H1 (cell line): ENCODE measurements at regions not wholly inside any gene's neighbourhood (a gene's known extent, or its start where the extent isn't known, plus 50 kb on each side); places are given as distances from the start of the nearest gene placed in this dataset.

Source experiments
- CTCF ChIA-PET: fragments of 300-600 bp; sonication (Branson Sonifier 250); formaldehyde crosslinking; loops from one replicate; lab custom pipeline; 2021; ENCODE audit not compliant: partially characterized antibody; lab: Charles Lee
- POLR2A ChIA-PET: fragments of 300-600 bp; sonication (Branson Sonifier 250); formaldehyde crosslinking; loops from one replicate; lab custom pipeline; 2021; ENCODE audit warnings: inconsistent platforms; ENCODE audit not compliant: partially characterized antibody; lab: Charles Lee
- DNase-seq, 2 experiments: peaks; one replicate each; pipeline versions ENCODE4 v3.0.0 to v3.0.0-alpha.2; 2010 to 2022; ENCODE audit warnings: low spot score in 2 of 2, low read depth in 1 of 2, mixed read lengths in 1 of 2
- FAIRE-seq: peaks from 2 replicates; lab custom pipeline; 2011; peaks lifted over from hg19 to GRCh38; lab: Jason Lieb, UNC
- H2AFZ ChIP-seq: 2 replicates; pipeline ENCODE4 v1.8.1; 2012; ENCODE audit warnings: low read length, inconsistent platforms
- H2AK5ac ChIP-seq: 2 replicates; pipeline ENCODE4 v1.6.1; 2013; ENCODE audit warnings: low read depth, low read length
- H2BK120ac ChIP-seq: replicated peaks from 2 replicates; pipeline ENCODE3; 2013; ENCODE audit warnings: low read depth, low read length, inconsistent platforms
- H2BK12ac ChIP-seq: 2 replicates; pipeline ENCODE4 v1.6.1; 2013; ENCODE audit warnings: low read depth, low read length
- H2BK15ac ChIP-seq: 2 replicates; pipeline ENCODE4 v1.6.1; 2013; ENCODE audit warnings: low read length
- H2BK20ac ChIP-seq: 2 replicates; pipeline ENCODE4 v1.6.1; 2013; ENCODE audit warnings: low read length
- H2BK5ac ChIP-seq: 2 replicates; pipeline ENCODE4 v1.6.1; 2013; ENCODE audit warnings: low read depth, low read length
- H3K14ac ChIP-seq: 2 replicates; pipeline ENCODE4 v1.6.1; 2013; ENCODE audit warnings: inconsistent platforms; ENCODE audit not compliant: insufficient read length
- H3K18ac ChIP-seq: 2 replicates; pipeline ENCODE4 v1.6.1; 2013; ENCODE audit warnings: low read length; ENCODE audit errors: extremely low read depth
- H3K23ac ChIP-seq: 2 replicates; pipeline ENCODE4 v1.6.1; 2013; ENCODE audit warnings: inconsistent platforms; ENCODE audit not compliant: insufficient read length
- H3K23me2 ChIP-seq: 2 replicates; pipeline ENCODE4 v1.6.1; 2013; ENCODE audit warnings: low read depth, low read length
- H3K27ac ChIP-seq: 2 replicates; pipeline ENCODE4 v1.6.1; 2011; ENCODE audit warnings: low read depth, low read length, inconsistent platforms
- H3K27me3 ChIP-seq, 4 experiments: replicated peaks in 1 of 4; 1 replicate in 1 of 4; 2 replicates in 3 of 4; pipeline versions ENCODE4 v1.6.1 to v1.8.1; 2011 to 2013; ENCODE audit warnings: low read length in 3 of 4, mild to moderate bottlenecking in 3 of 4, inconsistent platforms in 2 of 4, mixed read lengths in 2 of 4, moderate library complexity in 1 of 4; ENCODE audit not compliant: control insufficient read depth in 3 of 4, insufficient read depth in 3 of 4; ENCODE audit errors: extremely low read depth in 1 of 4
- H3K36me3 ChIP-seq, 4 experiments: 2 replicates each; pipeline versions ENCODE4 v1.6.1 to v1.8.1; 2011 to 2013; ENCODE audit warnings: mild to moderate bottlenecking in 4 of 4, low read length in 3 of 4, moderate library complexity in 2 of 4, control low read depth in 1 of 4, inconsistent platforms in 1 of 4; ENCODE audit not compliant: insufficient read depth in 4 of 4, control insufficient read depth in 2 of 4
- H3K4ac ChIP-seq: replicated peaks from 2 replicates; pipeline ENCODE3; 2013; ENCODE audit warnings: low read length, low read depth, mixed read lengths, inconsistent platforms; ENCODE audit not compliant: insufficient read length
- H3K4me1 ChIP-seq, 4 experiments: replicated peaks in 1 of 4; 1 replicate in 1 of 4; 2 replicates in 3 of 4; pipeline versions ENCODE4 v1.6.1 to v1.8.1; 2011 to 2013; ENCODE audit warnings: low read length in 3 of 4, inconsistent platforms in 2 of 4, mixed read lengths in 1 of 4; ENCODE audit not compliant: insufficient read depth in 4 of 4, control insufficient read depth in 3 of 4
- H3K4me2 ChIP-seq, 2 experiments: 2 replicates each; pipeline versions ENCODE4 v1.6.1 to v1.8.1; 2011 to 2013; ENCODE audit warnings: low read depth in 2 of 2, low read length in 2 of 2, control low read depth in 1 of 2, inconsistent platforms in 1 of 2, mild to moderate bottlenecking in 1 of 2; ENCODE audit not compliant: insufficient read depth in 1 of 2
- H3K4me3 ChIP-seq, 4 experiments: fragments of 200-600, 300-600 bp in 1 of 4; sonication (generic), shearing (Covaris generic), sonication (Bioruptor Twin) in 1 of 4; 2 replicates each; pipeline versions ENCODE4 v1.5.1 to v1.8.1; 2011 to 2016; ENCODE audit warnings: low read length in 4 of 4, low read depth in 3 of 4, control low read depth in 2 of 4, inconsistent platforms in 2 of 4, mild to moderate bottlenecking in 2 of 4, mixed read lengths in 1 of 4, moderate library complexity in 1 of 4; ENCODE audit not compliant: insufficient read depth in 2 of 4; ENCODE audit errors: extremely low read depth in 1 of 4
- H3K56ac ChIP-seq: replicated peaks from 2 replicates; pipeline ENCODE3; 2013; ENCODE audit warnings: low read depth, mild to moderate bottlenecking, mixed read lengths, low read length, inconsistent platforms; ENCODE audit not compliant: insufficient read length
- H3K79me1 ChIP-seq: 2 replicates; pipeline ENCODE4 v1.6.1; 2013; ENCODE audit warnings: low read depth, low read length, control low read depth
- H3K79me2 ChIP-seq, 2 experiments: 2 replicates each; pipeline versions ENCODE4 v1.6.1 to v1.8.1; 2012 to 2013; ENCODE audit warnings: low read length in 2 of 2, mild to moderate bottlenecking in 2 of 2, inconsistent platforms in 1 of 2; ENCODE audit not compliant: insufficient read depth in 2 of 2, control insufficient read depth in 1 of 2
- H3K9ac ChIP-seq, 4 experiments: replicated peaks in 1 of 4; 1 replicate in 1 of 4; 2 replicates in 3 of 4; pipeline versions ENCODE4 v1.6.1 to v1.8.1; 2011 to 2013; ENCODE audit warnings: low read depth in 3 of 4, low read length in 3 of 4, control low read depth in 2 of 4, mild to moderate bottlenecking in 2 of 4, moderate library complexity in 2 of 4, inconsistent platforms in 1 of 4; ENCODE audit errors: extremely low read depth in 1 of 4
- H3K9me3 ChIP-seq, 2 experiments: 2 replicates each; pipeline versions ENCODE4 v1.6.1 to v1.8.1; 2012 to 2013; ENCODE audit warnings: mild to moderate bottlenecking in 2 of 2, moderate library complexity in 2 of 2, control low read depth in 1 of 2, inconsistent platforms in 1 of 2, low read depth in 1 of 2, low read length in 1 of 2, mixed read lengths in 1 of 2; ENCODE audit not compliant: insufficient read depth in 2 of 2
- H4K20me1 ChIP-seq, 2 experiments: replicated peaks in 1 of 2; 2 replicates each; pipeline versions ENCODE3 to v1.8.1; 2011 to 2013; ENCODE audit warnings: inconsistent platforms in 2 of 2, low read length in 2 of 2, mild to moderate bottlenecking in 1 of 2; ENCODE audit not compliant: insufficient read depth in 2 of 2, control insufficient read depth in 1 of 2
- H4K5ac ChIP-seq: 2 replicates; pipeline ENCODE4 v1.6.1; 2013; ENCODE audit warnings: low read length, low read depth, mixed read lengths, inconsistent platforms; ENCODE audit not compliant: insufficient read length
- H4K8ac ChIP-seq: 2 replicates; pipeline ENCODE4 v1.8.0; 2013; ENCODE audit warnings: mild to moderate bottlenecking, moderate library complexity, low read length, inconsistent platforms; ENCODE audit not compliant: insufficient read depth; ENCODE audit errors: extremely low read depth
- H4K91ac ChIP-seq: replicated peaks from 2 replicates; pipeline ENCODE3; 2013; ENCODE audit warnings: low read length, mixed read lengths, inconsistent platforms; ENCODE audit not compliant: insufficient read length
- EZH2 ChIP-seq: fragments of 200-600 bp; sonication (generic); IDR thresholded peaks from 2 replicates; pipeline ENCODE4 v1.7.1; 2012; ENCODE audit warnings: low read depth, mild to moderate bottlenecking, moderate library complexity, low read length, inconsistent platforms; ENCODE audit not compliant: severe bottlenecking
- GABPA ChIP-seq: IDR thresholded peaks from 2 replicates; pipeline ENCODE4 v1.6.1; 2011; ENCODE audit warnings: mild to moderate bottlenecking, low read length, moderate library complexity, borderline replicate concordance; ENCODE audit not compliant: insufficient read depth
- ZNF274 ChIP-seq: IDR thresholded peaks from 2 replicates; pipeline ENCODE4 v1.7.0; 2012; ENCODE audit warnings: low read length, borderline replicate concordance; ENCODE audit errors: extremely low read depth
- WGBS, 2 experiments: shearing (Covaris generic) in 1 of 2; methylation state at CpG; one replicate each; pipeline versions ENCODE4 v1.1.6 to v1.1.7; 2013 to 2015; ENCODE audit warnings: low lambda C conversion rate in 2 of 2, mixed read lengths in 2 of 2, inconsistent platforms in 1 of 2, low coverage in 1 of 2, missing lambda C conversion rate in 1 of 2; ENCODE audit not compliant: insufficient replicate concordance in 2 of 2, insufficient coverage in 1 of 2, insufficient read length in 1 of 2; ENCODE audit errors: extremely low coverage in 1 of 2, missing lambda C conversion rate in 1 of 2; 5-methylcytosine and 5-hydroxymethylcytosine counted together

- H3K36me3 ChIP-seq, result no peaks in the 10 kb centered on the region
- no peaks in the 10 kb centered on the region for H4K20me1 ChIP-seq
- H4K8ac ChIP-seq, result no peak overlapping the region
- no peak overlapping the region for H2AK5ac ChIP-seq
- H4K91ac ChIP-seq, result no peak overlapping the region
- H3K4me2 ChIP-seq, result no peak overlapping the region
- no peaks in the 10 kb centered on the region for H3K79me1 ChIP-seq
- H3K4me1 ChIP-seq, result no peaks in the 10 kb centered on the region
- H2BK20ac ChIP-seq, result no peak overlapping the region
- no peaks in the 10 kb centered on the region; a peak in 1 of 7 replicates for H3K27me3 ChIP-seq
- no peak overlapping the region for H3K14ac ChIP-seq
- no peak overlapping the region for H3K9ac ChIP-seq
- no peak overlapping the region for H3K56ac ChIP-seq
- H3K18ac ChIP-seq, result no peak overlapping the region
- ChIA-PET CTCF (interaction anchor here (1.2 kb wide), 1 partner anchor 28 kb away, joined by 3 read pairs; no protein-coding TSS in a partner anchor), POLR2A (no interaction called here)
- no peak overlapping the region for H2BK12ac ChIP-seq
- no peak overlapping the region for H4K5ac ChIP-seq
- 86% methylated on average over 6 of the region's 6 CpGs; no CpG with 5 or more reads in 1 of the 2 experiments for WGBS, 2 experiments
- no peaks in the 10 kb centered on the region for H3K23me2 ChIP-seq
- H3K79me2 ChIP-seq, result no peaks in the 10 kb centered on the region
- H3K4ac ChIP-seq, result no peak overlapping the region
- no peak overlapping the region for H3K4me3 ChIP-seq
- no peak overlapping the region for H3K23ac ChIP-seq
- H2AFZ ChIP-seq, result no peak overlapping the region
- no peak overlapping the region for H2BK5ac ChIP-seq
- FAIRE-seq (no peak), DNase-seq (no peak)
- no peaks in the 10 kb centered on the region for H3K9me3 ChIP-seq
- no peak overlapping the region for H3K27ac ChIP-seq
- TF ChIP-seq GABPA (no peak), ZNF274 (no peak), EZH2 (no peak)
- no peak overlapping the region for H2BK15ac ChIP-seq
- H2BK120ac ChIP-seq, result no peak overlapping the region
Measured at GRCh38 chr7:25287291-25287690, 59.0 kb upstream of the NPVF start.
